HTR-8/SVneo (cell line): ENCODE measurements at regions not wholly inside any gene's neighbourhood (a gene's known extent, or its start where the extent isn't known, plus 50 kb on each side); places are given as distances from the start of the nearest gene placed in this dataset.
"Not testable (repeated sequence)": the region's sequence is repeated elsewhere in the genome, so short reads cannot be mapped to it uniquely, and the experiment has no call there.

Source experiments
- DNase-seq: peaks from one replicate; pipeline ENCODE4 v3.0.0; 2011; ENCODE audit warnings: low spot score, mixed read lengths; ENCODE audit not compliant: insufficient read length
- FAIRE-seq: peaks from 2 replicates; lab custom pipeline; 2011; peaks lifted over from hg19 to GRCh38; lab: Jason Lieb, UNC

GRCh38 chr5:145660897-145661640 is 174.1 kb downstream of the PRELID2 start:
- DNase-seq (no peak), FAIRE-seq (no peak)

DNA sequence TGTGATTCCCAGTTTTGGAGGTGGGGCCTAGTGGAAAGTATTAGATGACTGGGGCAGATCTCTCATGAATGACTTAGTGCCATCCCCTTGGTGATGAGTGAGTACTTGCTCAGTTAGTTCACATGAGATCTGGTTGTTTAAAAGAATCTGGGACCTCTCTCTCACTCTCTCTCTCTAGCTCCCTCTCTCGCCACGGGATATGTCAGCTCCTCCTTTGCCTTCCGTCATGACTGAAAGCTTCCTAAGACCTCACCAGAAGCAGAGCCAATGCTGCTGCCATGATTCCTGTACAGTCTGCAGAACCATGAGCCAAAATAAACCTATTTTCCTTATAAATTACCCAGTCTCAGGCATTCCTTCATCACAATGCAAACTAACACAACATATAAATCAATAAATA is 176.7 kb downstream of the PRELID2 start:
- DNase-seq = no peak
- FAIRE-seq = no peak

GRCh38 chr5:145652700-145653099 is 182.4 kb downstream of the PRELID2 start:
- not testable (repeated sequence) for FAIRE-seq, DNase-seq

- not testable (repeated sequence) for DNase-seq, FAIRE-seq
Observed at GRCh38 chr5:145647137-145647536, 188.0 kb downstream of the PRELID2 start.

GRCh38 chr5:145643214-145643613 is 191.9 kb downstream of the PRELID2 start:
- DNase-seq, FAIRE-seq: not testable (repeated sequence)

GRCh38 chr5:145637396-145637795 is 197.7 kb downstream of the PRELID2 start:
- FAIRE-seq (no peak), DNase-seq (no peak)

- FAIRE-seq = no peak
- DNase-seq = no peak
Observed at GRCh38 chr5:145636371-145636770, 198.8 kb downstream of the PRELID2 start.

DNA sequence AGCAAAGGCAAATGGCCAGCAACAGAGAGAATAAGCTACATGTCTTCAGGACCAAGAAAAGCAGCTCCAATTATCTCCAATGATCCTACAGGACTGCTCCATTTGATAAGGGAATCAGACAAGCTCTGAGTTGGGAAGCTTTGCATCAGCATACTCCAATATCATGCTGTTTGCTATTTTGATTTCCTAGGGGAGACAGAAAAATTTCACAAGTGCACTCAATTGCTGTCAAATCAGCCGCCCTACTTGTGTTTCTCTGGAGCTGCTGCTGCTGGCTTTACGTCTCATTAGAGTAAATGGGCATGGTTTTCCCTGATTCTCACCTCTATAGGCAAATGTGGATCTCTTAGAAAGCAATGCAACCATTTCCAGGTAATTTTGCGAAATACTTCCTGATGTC is 201.7 kb downstream of the PRELID2 start:
- FAIRE-seq (no peak), DNase-seq (no peak)

GRCh38 chr5:145632701-145633100 is 202.4 kb downstream of the PRELID2 start:
- FAIRE-seq (no peak), DNase-seq (no peak)

GRCh38 chr5:145629047-145629446 is 206.1 kb downstream of the PRELID2 start:
- FAIRE-seq = no peak
- no peak for DNase-seq

DNA sequence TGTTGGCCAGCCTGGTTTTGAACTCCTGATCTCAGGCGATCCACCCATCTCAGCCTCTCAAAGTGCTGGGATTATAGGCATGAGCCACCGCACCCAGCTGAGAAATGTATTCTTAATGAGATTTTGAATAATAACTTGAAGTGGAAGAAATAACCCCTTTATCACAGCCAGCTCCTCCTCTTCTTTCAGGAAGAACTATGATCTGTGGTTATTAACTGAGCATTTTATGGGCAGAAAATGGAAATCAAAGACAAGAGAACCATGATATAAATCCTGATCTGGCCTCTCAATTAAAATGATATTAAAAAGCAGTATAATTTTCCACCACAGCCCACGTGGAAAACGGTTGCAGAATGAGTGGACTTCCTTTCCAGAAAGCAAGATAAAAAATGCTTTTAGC is 206.6 kb downstream of the PRELID2 start:
- no peak for DNase-seq
- FAIRE-seq = no peak

GRCh38 chr5:145619806-145620310 is 215.3 kb downstream of the PRELID2 start:
- FAIRE-seq = no peak
- DNase-seq = no peak

GRCh38 chr5:145616739-145617138 is 218.4 kb downstream of the PRELID2 start:
- DNase-seq, FAIRE-seq: not testable (repeated sequence)

GRCh38 chr5:145598983-145599382 is 236.2 kb downstream of the PRELID2 start:
- DNase-seq (no peak), FAIRE-seq (no peak)

DNA sequence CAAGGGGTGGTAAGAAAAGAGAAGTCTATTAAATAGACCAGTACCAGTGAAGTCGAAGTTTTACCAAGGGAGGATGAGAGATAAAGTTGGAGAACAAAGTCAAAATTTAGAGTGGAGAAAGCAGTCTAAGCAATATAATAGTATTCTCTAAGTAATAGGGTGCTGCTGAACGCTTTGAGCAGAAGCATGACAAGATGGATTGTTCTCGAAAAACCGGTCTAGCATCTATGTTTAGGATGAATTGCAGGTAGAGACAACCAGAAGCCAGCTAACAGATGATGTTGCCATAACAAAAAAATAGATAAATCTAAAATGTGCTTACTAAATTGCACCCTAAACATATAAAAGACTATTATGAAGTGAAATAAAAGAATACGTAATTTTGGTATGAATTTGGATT is 237.0 kb downstream of the PRELID2 start:
- FAIRE-seq (no peak), DNase-seq (no peak)

DNA sequence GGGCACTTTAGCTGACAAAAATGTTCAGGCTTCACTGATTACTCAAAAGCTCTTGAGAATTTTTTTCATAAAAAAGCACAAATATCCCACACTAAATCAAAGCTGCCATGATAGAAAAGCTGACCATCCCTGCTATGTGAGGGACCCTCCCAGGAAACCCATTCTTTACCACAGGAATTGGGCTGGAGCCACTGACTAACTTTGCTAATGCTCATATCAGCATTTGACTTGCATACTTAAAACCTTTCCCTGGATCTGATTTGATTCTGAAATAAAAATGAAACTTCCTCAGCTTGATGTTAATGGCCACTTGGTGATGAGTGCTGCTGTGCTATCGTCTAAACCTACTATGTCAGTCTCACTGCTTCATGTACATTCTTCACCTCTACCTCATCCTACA is 243.6 kb downstream of the PRELID2 start:
- DNase-seq (no peak), FAIRE-seq (no peak)

- FAIRE-seq (no peak), DNase-seq (no peak)
Observed at GRCh38 chr5:145589063-145589462, 246.1 kb downstream of the PRELID2 start.

DNA sequence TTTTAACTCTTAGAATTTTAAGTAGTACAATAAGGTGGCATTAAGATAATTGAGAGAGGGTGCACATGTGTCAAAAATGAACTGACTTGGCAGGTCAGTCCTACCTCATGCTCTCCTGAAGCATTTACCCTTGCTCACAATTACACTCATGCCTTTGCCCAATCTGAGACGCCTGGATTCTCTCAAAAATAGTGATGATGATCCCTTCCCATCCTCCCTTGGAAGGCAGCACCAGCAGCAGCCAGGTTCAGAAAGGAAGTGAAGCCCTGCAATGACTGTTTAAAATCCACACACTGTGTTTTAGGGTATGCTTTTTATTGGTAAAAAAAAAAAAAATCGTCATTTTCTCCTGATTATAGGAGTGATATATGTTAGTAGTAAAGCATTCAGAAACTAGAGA is 246.6 kb downstream of the PRELID2 start:
- no peak for FAIRE-seq
- DNase-seq = no peak

DNA sequence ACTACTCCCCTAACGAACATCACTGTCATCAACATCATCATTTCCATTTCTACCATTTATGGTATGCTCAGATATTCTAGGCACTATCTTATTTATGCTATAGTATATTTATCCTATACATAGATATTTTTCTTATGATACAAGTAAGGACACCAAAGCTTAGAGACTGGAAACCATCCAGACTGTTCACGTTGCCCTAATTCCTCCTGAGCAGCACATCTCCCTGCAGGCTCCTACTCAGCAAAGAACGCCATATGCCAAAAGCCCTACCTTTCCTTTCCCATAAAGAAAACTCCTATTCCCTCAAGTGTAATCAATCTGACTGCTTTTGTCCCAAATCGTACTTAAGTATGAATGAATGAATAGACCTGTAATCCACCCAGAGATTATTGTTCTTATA is 247.0 kb downstream of the PRELID2 start:
- DNase-seq (no peak), FAIRE-seq (no peak)

GRCh38 chr5:145587710-145588109 is 247.4 kb downstream of the PRELID2 start:
- no peak for FAIRE-seq

DNA sequence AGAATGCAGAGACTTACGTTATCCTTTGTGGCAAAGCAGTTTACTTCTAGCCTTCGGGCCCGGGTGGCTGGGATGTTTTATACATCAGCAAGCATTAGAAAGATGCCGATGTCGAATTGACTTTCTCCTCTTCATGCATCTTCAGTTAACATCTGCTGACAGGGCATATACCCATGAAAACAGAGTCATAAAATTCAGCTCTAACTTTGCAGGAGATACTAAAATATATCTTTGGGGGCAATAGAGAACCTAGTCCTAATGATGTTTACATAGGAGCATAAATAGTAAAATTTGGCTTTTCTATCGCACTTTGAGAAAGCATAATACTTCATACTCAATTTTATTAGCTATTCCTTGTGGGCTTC is 247.9 kb downstream of the PRELID2 start:
- FAIRE-seq = no peak
- DNase-seq = no peak

More at GRCh38 chr5:145587710-145588109, 247.4 kb downstream of the PRELID2 start:
- DNase-seq = peak; percentile 20
